ENCODE measurements at regions not wholly inside any gene's neighbourhood (a gene's known extent, or its start where the extent isn't known, plus 50 kb on each side); places are given as distances from the start of the nearest gene placed in this dataset.
"Not testable (repeated sequence)": the region's sequence is repeated elsewhere in the genome, so short reads cannot be mapped to it uniquely, and the experiment has no call there.

DNA sequence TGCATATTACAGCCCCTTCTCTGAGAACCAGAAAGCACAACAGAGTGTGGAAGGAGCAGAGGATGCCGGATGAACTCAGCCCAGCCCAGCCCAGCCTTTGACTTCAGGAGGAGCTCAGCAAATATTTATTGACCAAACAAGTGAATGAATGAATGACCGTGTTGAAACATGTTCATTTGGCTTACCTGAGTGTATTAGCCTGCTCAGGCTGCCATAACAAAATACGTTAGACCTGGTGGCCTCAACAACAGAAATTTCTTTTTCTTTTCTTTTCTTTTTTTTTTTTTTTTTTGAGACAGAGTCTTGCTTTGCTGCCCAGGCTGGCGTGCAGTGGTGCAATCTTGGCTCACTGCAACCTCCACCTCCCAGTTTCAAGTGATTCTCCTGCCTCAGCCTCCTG, 164.7 kb downstream of the RGS9 start:
- not testable (repeated sequence) for DNase-seq

DNA sequence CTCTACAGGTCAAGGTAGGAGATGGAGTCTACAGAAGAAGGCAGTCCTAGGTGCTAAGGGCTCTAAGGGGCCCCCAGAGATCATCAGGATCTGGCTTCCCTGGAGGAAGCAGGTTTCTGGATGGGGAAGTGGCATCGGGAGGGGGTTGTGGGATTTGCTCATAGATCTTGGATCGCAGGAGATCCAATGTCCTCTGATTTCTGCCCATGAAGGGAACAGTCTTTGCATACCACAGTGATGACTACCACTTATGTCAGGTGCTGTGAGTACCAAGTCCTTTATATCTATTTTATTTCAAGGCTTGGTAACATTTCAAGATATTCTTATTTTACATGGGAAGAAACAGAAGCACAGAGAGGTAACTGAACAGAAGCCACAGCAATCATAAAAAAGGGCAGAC, 164.0 kb downstream of the RGS9 start:
- DNase-seq: no peak

DNA sequence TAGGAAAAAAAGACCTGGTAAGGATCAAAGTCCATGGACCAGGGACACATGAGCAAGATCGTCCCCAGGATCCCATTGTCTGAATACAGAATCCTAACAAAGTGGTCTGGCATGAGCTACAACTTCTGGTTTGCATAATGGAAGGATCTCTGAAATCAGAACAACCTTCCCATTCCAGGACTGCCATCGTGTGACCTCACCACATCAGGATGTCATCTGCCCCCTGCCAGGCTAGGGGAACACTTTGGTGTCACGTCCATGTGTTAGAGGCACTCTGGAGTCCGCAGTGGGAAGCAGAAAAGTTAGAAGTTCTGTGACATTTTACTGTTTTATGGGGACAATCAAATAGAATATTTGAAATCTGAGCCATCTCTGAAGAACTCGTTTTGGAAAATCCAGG, 160.7 kb downstream of the RGS9 start:
- DNase-seq: no peak

DNA sequence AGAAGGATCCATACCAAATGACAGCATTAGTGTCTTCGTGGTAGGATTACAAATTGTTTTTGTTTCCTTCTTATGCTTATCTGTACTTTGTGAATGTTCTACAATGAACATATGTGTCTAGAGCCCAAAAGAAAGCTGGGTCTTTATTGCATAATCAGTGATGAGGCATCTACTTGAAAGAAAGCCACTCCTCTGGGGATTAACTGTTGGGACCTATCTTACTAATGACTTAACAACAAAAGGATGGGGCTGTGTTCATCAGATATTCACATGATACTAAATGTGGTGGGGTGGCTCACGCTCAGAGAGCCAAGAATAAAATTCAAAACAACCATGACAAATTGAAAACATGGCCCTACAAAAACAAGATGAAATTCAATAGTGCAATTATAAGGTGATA, 160.2 kb downstream of the RGS9 start:
- DNase-seq: no peak

DNA sequence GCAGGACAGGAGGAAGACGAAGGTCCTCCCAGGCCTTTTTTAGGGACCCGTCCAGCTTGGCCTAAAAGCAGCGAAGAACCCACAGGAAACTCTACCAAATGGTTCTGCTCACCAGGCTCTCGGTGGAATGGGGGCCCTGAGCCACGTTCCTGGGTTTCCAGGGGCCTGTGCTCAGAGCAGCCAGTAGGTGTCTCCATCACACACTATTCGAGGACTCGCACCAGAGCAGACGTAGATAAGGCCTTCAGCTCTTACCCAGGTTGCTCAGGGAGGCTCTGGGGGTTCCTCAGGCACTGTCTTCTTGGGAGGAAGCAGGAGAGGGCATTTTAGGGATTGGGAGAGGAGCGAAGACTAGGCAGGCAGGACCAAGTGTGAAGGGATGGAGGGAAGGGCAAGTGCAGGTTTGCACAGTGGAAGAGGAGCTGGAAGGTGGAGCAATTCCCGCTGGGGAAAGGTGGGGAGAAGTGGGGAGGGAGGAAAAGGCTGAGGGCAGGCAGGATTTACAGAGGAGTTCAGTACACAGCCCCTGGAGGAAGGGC, 157.1 kb downstream of the RGS9 start:
- DNase-seq: peak; percentile 46

DNA sequence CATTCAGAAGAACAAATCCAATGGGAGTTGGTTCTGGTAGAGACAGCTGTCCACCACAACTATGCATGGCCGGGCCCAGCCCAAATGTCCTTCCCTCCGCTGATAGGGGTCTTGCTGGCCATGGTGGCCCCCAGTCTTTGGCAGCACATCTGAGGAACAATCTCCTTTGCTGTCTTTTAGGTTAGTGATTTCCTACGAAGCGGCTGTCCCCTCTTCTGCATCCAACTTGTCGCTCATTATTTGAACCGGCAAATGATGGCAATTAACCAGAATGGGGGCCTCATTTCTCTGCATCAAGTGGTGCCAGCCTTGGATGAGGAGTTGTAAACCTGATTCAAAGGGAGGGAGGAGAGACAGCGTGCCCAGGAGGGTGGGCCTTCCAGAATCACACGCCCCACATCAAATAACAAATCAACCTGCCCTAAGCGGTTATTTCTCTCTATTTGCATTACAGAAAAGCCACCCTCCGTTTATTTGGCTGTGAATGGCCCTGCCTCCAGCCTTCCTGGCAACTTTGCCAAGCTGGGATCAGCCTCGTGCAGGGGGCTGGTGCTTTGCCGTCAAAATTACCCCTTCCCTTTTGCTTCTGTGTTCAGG, 156.5 kb downstream of the RGS9 start:
- DNase-seq: no peak

DNA sequence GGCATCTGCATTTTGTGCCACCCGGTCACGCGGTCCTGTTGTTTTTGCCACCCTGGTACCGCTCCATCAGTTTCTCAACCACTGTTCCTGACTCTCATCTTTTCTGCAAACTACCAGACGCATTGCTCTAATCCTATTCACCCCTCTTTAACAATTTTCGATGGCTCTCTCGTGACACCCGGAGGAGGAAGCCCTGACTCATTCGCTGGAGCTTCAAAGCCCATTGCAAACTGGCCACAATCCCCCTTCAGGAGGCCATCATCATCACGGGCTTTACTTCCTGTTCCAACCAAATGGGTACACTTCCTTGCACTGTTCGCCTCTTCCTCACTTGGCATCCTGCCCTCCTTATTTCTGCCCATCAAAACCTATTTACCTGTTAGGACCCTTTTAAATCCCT, 155.3 kb downstream of the RGS9 start:
- DNase-seq: no peak

DNA sequence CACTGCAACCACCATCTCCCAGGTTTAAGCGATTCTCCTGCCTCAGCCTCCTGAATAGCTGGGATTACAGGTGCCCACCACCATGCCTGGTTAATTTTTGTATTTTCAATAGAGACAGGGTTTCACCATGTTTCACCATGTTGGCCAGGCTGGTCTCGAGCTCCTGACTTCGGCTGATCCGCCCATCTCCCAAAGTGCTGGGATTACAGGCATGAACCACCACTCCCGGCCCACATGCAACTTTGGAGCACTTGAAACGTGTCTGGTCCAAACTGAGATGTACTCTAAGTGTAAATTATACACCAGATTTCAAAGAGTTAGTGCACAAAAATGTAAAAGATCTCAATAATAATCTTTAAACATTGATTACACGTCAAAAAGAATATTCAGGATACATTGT, 154.1 kb downstream of the RGS9 start:
- not testable (repeated sequence) for DNase-seq

DNA sequence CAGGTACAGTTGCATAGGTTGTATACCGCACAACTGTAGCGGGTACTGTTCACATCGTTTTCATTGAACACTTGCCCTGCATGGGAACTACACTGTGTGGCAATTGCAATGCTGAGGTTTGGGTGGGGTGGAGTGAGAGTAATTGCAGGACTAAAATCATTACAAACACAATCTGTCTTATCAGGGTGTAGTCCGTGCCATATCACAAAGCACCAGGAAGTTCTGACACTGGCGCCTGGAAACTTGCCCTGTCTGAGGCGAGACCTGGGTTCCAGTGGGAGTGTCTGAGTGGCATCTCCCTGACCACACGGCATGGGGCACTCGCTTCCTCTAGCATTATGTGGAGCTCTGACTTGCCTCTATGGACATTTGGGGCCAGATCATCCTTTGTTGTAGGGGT, 153.4 kb downstream of the RGS9 start:
- DNase-seq: no peak

DNA sequence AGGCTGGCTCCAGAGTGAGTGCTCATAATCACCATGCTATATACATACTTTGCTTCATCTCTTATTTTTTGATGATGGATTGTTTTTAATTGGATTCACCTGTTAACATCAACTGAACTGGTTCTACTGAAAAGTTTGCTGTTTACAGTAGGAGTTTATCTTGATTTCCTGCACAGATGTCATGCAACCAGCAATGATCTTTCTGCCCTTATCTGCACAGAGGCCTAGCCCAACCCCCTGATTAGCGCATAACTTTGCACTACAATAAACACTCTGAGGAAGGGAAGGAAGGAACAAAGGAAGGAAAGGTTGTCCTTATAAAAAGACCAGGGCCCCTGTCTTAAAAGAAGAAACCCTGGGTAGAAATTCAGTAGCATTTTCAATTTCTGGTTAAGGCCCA, 152.9 kb downstream of the RGS9 start:
- no peak for DNase-seq

DNA sequence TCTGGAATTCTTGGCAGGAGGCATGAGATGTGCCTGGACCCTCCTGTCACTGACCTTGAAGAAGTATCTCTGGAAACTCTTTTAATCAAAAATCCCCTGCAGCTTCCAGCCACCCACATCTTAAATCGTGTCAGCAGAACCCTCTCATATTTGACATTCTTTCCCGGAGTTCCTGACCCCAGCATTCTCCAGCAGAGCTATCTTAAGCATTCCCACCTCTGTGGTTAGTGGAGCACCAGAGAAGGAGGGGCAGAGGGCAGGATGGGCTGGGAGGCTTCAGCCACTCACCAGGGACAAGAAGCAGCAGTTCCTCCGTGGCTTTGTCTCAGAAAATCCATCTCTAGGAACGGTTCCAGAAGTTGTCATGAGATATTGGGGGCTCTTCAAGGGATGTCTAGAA, 149.9 kb downstream of the RGS9 start:
- no peak for DNase-seq

DNA sequence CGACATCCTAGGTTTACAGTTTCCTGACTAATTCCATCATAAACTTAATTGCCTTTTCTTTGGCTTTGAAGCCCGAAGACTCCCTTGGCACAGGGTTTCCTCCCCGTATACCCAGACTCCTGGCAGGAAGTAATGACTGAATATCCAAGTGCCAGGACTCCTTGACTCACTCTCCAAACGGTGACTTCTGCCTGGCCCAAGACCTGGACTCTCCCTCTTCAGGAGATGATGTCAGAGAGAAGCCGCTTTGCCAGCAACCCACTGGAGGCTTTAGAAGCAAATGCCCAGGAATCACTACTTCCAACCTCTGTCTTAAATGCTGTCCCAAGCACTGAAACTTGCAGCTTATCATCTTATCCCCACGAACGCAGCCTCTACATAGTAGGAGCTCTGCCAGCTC, 146.5 kb downstream of the RGS9 start:
- DNase-seq: no peak

DNA sequence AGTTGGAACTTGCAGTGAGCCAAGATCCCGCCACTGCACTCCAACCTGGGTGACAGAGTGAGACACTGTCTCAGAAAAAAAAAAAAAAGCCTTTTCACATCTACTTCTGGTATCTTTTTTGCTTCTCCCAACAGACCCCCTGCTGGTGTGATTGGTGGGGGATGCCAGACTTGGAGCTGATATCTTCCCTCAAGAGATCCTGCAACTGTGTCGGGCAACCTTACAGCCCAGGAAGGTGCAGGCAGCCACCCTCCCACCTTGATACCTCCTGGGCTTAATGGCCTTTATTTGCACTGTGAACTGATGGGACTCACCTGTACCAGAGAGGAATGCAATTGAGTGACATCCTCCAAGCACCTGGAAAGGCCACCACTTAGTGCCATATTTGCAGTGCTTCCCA, 142.3 kb downstream of the RGS9 start:
- no peak for DNase-seq

DNA sequence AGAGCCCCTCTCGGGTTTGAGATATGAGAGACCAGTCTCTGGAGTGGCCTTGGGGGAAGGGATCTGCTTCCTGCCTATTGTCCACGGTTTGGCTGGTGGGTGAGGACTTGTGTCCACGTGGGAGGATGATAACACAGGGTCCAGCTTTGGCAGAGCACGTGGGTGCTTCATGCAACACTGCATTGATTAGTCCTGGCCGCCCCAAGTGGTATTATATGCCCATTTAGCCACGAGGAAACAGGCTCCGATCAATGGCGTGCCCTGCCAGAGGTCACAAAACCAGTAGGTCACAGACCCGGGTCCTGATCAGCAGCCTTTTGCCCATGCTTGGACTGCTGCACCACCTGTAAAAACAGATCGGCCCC, 141.6 kb downstream of the RGS9 start:
- no peak for DNase-seq

DNA sequence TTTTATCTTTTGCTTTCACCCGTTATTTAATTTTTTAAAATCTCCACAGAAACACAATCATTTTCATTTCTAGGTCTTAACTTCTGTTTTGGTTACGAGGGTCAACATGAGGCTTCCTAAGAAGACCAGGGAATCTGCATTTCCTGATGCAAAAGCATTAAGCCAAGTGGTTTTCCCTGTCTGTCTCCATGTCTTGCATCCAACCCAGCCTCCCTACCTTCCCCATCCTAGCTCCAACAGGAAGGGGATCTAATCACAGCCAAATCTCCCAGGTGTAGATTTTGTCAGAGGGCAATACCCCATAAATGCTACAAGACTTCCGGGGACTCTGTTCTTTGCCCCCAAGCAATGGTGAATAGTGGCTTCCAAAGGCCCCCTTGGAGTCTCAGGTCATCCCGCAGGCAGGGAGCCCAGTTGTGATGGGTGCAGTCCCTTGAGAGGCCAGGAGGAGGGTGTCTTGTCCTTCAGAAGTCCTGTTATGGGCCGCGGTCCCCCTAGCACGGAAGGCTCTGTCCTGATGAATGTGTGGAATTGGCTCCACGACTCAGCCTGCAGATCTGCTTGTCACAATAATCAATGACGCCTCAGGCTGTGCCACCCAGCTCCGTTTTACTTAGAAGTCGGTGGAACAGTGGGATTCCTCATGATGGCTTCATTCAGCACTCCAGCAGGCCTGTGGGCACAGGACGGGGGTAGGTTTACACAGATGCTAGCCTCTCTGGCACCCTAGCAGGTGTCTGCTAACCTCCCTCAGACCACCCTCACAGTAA, 141.1 kb downstream of the RGS9 start:
- no peak for DNase-seq

DNA sequence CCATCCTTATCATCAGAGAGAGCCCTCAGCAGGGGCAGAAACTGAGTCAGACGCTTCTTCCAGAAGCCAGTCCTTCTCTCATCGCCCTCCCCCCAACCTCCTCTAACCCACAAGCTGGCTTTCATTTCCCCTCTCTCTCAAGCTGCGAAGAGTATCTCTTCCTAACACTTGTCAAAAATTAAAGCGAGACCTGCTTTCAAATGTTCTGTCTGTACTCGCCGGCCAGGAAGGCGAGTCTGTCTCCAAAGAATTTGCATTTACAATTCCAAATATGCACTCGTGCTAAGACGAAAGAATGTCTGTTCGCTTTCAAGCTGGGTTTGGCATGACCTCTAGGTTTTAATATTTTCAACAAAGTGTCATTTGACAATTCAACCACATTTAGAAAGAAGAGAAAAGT, 140.4 kb downstream of the RGS9 start:
- no peak for DNase-seq

All from central memory CD4-positive, alpha-beta T cell (primary cell).